ENCODE measurements at regions not wholly inside any gene's neighbourhood (a gene's known extent, or its start where the extent isn't known, plus 50 kb on each side); places are given as distances from the start of the nearest gene placed in this dataset.

DNA sequence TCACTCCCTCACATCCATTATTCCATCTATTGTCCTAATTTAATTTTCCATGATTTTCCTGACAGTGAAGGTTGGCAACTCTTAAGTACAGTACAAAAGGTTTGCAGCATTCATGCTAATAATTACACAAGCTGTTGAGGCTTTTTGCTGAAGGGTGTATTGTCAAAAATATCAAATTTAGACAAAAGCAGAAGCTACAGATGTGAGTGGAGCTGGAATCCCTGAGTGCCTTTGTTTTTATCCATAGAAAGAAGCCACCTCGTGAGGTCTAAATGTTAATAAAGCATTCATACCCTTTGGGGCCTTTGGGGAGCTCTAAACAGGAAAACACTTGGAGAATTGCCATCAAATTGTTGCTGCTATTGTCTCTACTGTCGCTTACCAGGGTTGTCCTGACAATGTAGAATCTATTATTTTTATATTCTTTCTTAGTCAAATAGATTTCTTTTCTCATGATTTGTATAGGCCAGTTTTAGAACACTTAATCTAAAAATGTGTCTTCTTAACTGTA is 185.8 kb upstream of the ROBO1 start:
- TF ChIP-seq, protein P1, sequence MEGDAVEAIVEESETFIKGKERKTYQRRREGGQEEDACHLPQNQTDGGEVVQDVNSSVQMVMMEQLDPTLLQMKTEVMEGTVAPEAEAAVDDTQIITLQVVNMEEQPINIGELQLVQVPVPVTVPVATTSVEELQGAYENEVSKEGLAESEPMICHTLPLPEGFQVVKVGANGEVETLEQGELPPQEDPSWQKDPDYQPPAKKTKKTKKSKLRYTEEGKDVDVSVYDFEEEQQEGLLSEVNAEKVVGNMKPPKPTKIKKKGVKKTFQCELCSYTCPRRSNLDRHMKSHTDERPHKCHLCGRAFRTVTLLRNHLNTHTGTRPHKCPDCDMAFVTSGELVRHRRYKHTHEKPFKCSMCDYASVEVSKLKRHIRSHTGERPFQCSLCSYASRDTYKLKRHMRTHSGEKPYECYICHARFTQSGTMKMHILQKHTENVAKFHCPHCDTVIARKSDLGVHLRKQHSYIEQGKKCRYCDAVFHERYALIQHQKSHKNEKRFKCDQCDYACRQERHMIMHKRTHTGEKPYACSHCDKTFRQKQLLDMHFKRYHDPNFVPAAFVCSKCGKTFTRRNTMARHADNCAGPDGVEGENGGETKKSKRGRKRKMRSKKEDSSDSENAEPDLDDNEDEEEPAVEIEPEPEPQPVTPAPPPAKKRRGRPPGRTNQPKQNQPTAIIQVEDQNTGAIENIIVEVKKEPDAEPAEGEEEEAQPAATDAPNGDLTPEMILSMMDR (IDR thresholded peaks at IDR 0.05): no peak
- TF ChIP-seq POLR2A (IDR thresholded peaks at IDR 0.05): no peak

Data from heart left ventricle (tissue), 13 donors.